Heart left ventricle (tissue), 16 donors: ENCODE measurements at regions not wholly inside any gene's neighbourhood (a gene's known extent, or its start where the extent isn't known, plus 50 kb on each side); places are given as distances from the start of the nearest gene placed in this dataset.

Source experiments
- ATAC-seq, 4 donors: fragments of 200-7000 bp; cut with Tn5 transposase; one replicate each; pipeline ENCODE4 v1.9.1; 2020 to 2022; ENCODE audit warnings: moderate library complexity in 4 of 4, mild to moderate bottlenecking in 3 of 4, moderate number of reproducible peaks in 1 of 4
- DNase-seq, 5 donors: peaks; one replicate each; pipeline ENCODE4 v3.0.0-alpha.2; 2020
- H3K27ac ChIP-seq, 12 donors: fragments of 200-600 bp; sonication (generic) in 4 of 12; one replicate each; pipeline versions ENCODE4 v1.5.0 to v1.8.0; 2016 to 2022; ENCODE audit warnings: mild to moderate bottlenecking in 2 of 12
- H3K27me3 ChIP-seq, 9 donors: fragments of 200-600 bp; sonication (generic) in 2 of 9; one replicate each; pipeline versions ENCODE4 v1.5.1 to v1.8.0; 2016 to 2022; ENCODE audit warnings: mild to moderate bottlenecking in 3 of 9
- H3K36me3 ChIP-seq, 9 donors: fragments of 200-600 bp; sonication (generic) in 2 of 9; one replicate each; pipeline versions ENCODE4 v1.5.0 to v1.8.0; 2018 to 2022; ENCODE audit warnings: mild to moderate bottlenecking in 2 of 9
- H3K4me1 ChIP-seq, 12 donors: fragments of 200-600 bp; sonication (generic) in 4 of 12; one replicate each; pipeline versions ENCODE4 v1.5.0 to v1.8.0; 2016 to 2022; ENCODE audit warnings: mild to moderate bottlenecking in 3 of 12
- H3K4me3 ChIP-seq, 12 donors: fragments of 200-600 bp; sonication (generic) in 4 of 12; one replicate each; pipeline versions ENCODE4 v1.5.0 to v1.8.0; 2017 to 2022; ENCODE audit warnings: mild to moderate bottlenecking in 9 of 12, moderate library complexity in 4 of 12
- H3K9me3 ChIP-seq, 12 donors: fragments of 200-600 bp; sonication (generic) in 4 of 12; one replicate each; pipeline versions ENCODE4 v1.5.0 to v1.8.0; 2016 to 2022; ENCODE audit warnings: mild to moderate bottlenecking in 1 of 12
- CTCF ChIP-seq, 12 donors: fragments of 200-600 bp; sonication (generic) in 4 of 12; IDR thresholded peaks; one replicate each; pipeline versions ENCODE4 v1.5.0 to v1.8.0; 2018 to 2022; ENCODE audit warnings: antibody characterized with exemption in 12 of 12, mild to moderate bottlenecking in 5 of 12
- POLR2A ChIP-seq, 2 donors: fragments of 450-650 bp; IDR thresholded peaks; one replicate each; pipeline ENCODE4 v1.6.1; 2017; ENCODE audit warnings: antibody characterized with exemption in 2 of 2, mild to moderate bottlenecking in 2 of 2, moderate library complexity in 2 of 2
- WGBS, 4 donors: extraction: QIAGEN DNeasy Blood & Tissue Kit in 2 of 4; methylation state at CpG; one replicate each; pipeline versions ENCODE4 v1.1.5 to v1.1.7; 2013 to 2018; 5-methylcytosine and 5-hydroxymethylcytosine counted together
- intact Hi-C, 10 donors: fragments of 100-400 bp; cut with DNase I; formaldehyde crosslinking; loops; one replicate each; pipeline versions ENCODE4 v1.11.1 to v1.14.2; 2022
- donor health status: ischemic (EF 13 %, LVEDD 7.1; RV severe dilation, severe dysfunction).
- donor health status: healthy with polysubstance abuse.
- donor health status: DM: no; HTN: yes; CAD: no.
- donor health status: DM: no; HTN: no; CAD: no.
- donor health status: ischemic (EF 25% LVEDD 6.9; RV normal size, moderate dysfunction).
- donor health status: ischemic (EF 25% LVEDD 5.7; RV mildly dilated, moderate dysfunction).
- donor health status: healthy.
- donor health status: DM: yes; HTN: yes; CAD: no.
- donor health status: ischemic (EF 35%, LVEDD 5.7; RV mildly dilated, moderate dysfunction).
- donor health status: nonischemic (EF 11% LVEDD 7.7; RV severe dilation, severe dysfunction).
- donor health status: DM: yes; HTN: yes; CAD: no.
- donor health status: PGD.
- donor health status: ischemic (EF 29% LVEDD 5.4; RV normal size, mild dysfunction).
- donor health status: nonischemic (EF 23%, LVEDD 6.1; RV moderate dilation, normal function).

GRCh38 chr5:99122976-99123375 lies 194.2 kb upstream of the CHD1 start:
- DNase-seq (no peak), ATAC-seq (no peak)
- H3K27me3 ChIP-seq = no peaks in the 10 kb centered on the region
- no peak overlapping the region for H3K4me3 ChIP-seq
- H3K36me3 ChIP-seq = no peaks in the 10 kb centered on the region
- no peaks in the 10 kb centered on the region for H3K4me1 ChIP-seq
- no peak overlapping the region for H3K27ac ChIP-seq
- intact Hi-C loops = no loop called here
- no peaks in the 10 kb centered on the region for H3K9me3 ChIP-seq
- TF ChIP-seq POLR2A (IDR thresholded peaks at IDR 0.05) = no peak
- TF ChIP-seq CTCF (IDR thresholded peaks at IDR 0.05) = no peak

GRCh38 chr5:99119326-99119725 lies 190.5 kb upstream of the CHD1 start:
- intact Hi-C loops = no loop called here

GRCh38 chr5:99116526-99116925 lies 187.7 kb upstream of the CHD1 start:
- DNase-seq = no peak
- no peak for TF ChIP-seq CTCF (IDR thresholded peaks at IDR 0.05)
- no peak for TF ChIP-seq POLR2A (IDR thresholded peaks at IDR 0.05)
- Histone ChIP-seq H3K4me3 (no peak overlapping the region), H3K9me3 (no peaks in the 10 kb centered on the region), H3K4me1 (no peaks in the 10 kb centered on the region), H3K36me3 (no peaks in the 10 kb centered on the region), H3K27ac (no peak overlapping the region), H3K27me3 (no peaks in the 10 kb centered on the region)
- no peak for ATAC-seq
- WGBS, 4 donors = 76 to 78% (median 77%) methylated on average over 4 of the region's 4 CpGs
- intact Hi-C loops = no loop called here

More at GRCh38 chr5:99119326-99119725, 190.5 kb upstream of the CHD1 start:
- Histone ChIP-seq H3K4me1 (no peaks in the 10 kb centered on the region), H3K4me3 (no peak overlapping the region), H3K27me3 (no peaks in the 10 kb centered on the region), H3K9me3 (no peaks in the 10 kb centered on the region), H3K27ac (no peak overlapping the region), H3K36me3 (no peaks in the 10 kb centered on the region)
- 84 to 92% (median 89%) methylated on average over 3 of the region's 3 CpGs for WGBS, 4 donors
- ATAC-seq (no peak), DNase-seq (no peak)
- TF ChIP-seq CTCF (IDR thresholded peaks at IDR 0.05) = no peak
- TF ChIP-seq POLR2A (IDR thresholded peaks at IDR 0.05) = no peak

- no peak for DNase-seq
Observed at GRCh38 chr5:99109894-99110293, 181.1 kb upstream of the CHD1 start.

More at GRCh38 chr5:99109894-99110293, 181.1 kb upstream of the CHD1 start:
- no peaks in the 10 kb centered on the region for H3K9me3 ChIP-seq
- intact Hi-C loops = no loop called here
- H3K27ac ChIP-seq = no peak overlapping the region
- TF ChIP-seq POLR2A (IDR thresholded peaks at IDR 0.05) = no peak
- TF ChIP-seq CTCF (IDR thresholded peaks at IDR 0.05) = no peak
- H3K4me3 ChIP-seq = no peak overlapping the region
- no peak for ATAC-seq
- H3K36me3 ChIP-seq = no peaks in the 10 kb centered on the region
- 83 to 91% (median 87%) methylated on average over 4 of the region's 4 CpGs for WGBS, 4 donors
- H3K27me3 ChIP-seq = peaks cover 0 to 4% (median 0%) of the 10 kb centered on the region in 9 donors
- H3K4me1 ChIP-seq = peaks cover 0 to 4% (median 0%) of the 10 kb centered on the region in 12 donors
